Erythroblast (primary cell): ENCODE measurements at regions not wholly inside any gene's neighbourhood (a gene's known extent, or its start where the extent isn't known, plus 50 kb on each side); places are given as distances from the start of the nearest gene placed in this dataset.

Experiments used
- DNase-seq, 2 experiments: peaks; one replicate each; lab custom pipeline; 2025; lab: John Stamatoyannopoulos, UW
- GATA1 ChIP-seq: IDR thresholded peaks from 2 replicates; pipeline ENCODE4 v1.6.1; 2011; ENCODE audit warnings: low read depth, mild to moderate bottlenecking, control low read depth, low read length, moderate library complexity
- POLR2A ChIP-seq: IDR thresholded peaks from 2 replicates; pipeline ENCODE4 v1.6.1; 2011; ENCODE audit warnings: mild to moderate bottlenecking, low read length

- TF ChIP-seq POLR2A (no peak), GATA1 (no peak)
- no peak for DNase-seq
Measured at GRCh38 chr9:118701985-118702384, 667.2 kb downstream of the BRINP1 start.

- no peak for DNase-seq
- TF ChIP-seq GATA1, result no peak
- no peak for TF ChIP-seq POLR2A
Measured at GRCh38 chr9:118711843-118712242, 657.4 kb downstream of the BRINP1 start.

- no peak for DNase-seq
- TF ChIP-seq GATA1 (no peak), POLR2A (no peak)
Measured at GRCh38 chr9:118721276-118721675, 648.0 kb downstream of the BRINP1 start.

GRCh38 chr9:118721923-118722322, 647.3 kb downstream of the BRINP1 start:
- TF ChIP-seq GATA1 (no peak), POLR2A (no peak)
- no peak for DNase-seq

GRCh38 chr9:118729981-118730380, 639.3 kb downstream of the BRINP1 start:
- no peak for TF ChIP-seq POLR2A
- no peak for TF ChIP-seq GATA1
- no peak for DNase-seq

- TF ChIP-seq GATA1, result no peak
- no peak for TF ChIP-seq POLR2A
- DNase-seq, result no peak
Measured at GRCh38 chr9:118732998-118733397, 636.2 kb downstream of the BRINP1 start.

GRCh38 chr9:118734696-118735095, 634.5 kb downstream of the BRINP1 start:
- TF ChIP-seq POLR2A (no peak), GATA1 (no peak)
- DNase-seq, result no peak

GRCh38 chr9:118736406-118736805, 632.8 kb downstream of the BRINP1 start:
- TF ChIP-seq GATA1 (no peak), POLR2A (no peak)
- no peak for DNase-seq

- TF ChIP-seq GATA1 (no peak), POLR2A (no peak)
- DNase-seq, result no peak
Measured at GRCh38 chr9:118751077-118751847, 618.0 kb downstream of the BRINP1 start.

- DNase-seq, result no peak
- no peak for TF ChIP-seq POLR2A
- TF ChIP-seq GATA1, result no peak
Measured at GRCh38 chr9:118751848-118752223, 617.4 kb downstream of the BRINP1 start.

- TF ChIP-seq POLR2A, result no peak
- DNase-seq, result no peak
Measured at GRCh38 chr9:118761016-118761790, 608.0 kb downstream of the BRINP1 start.

GRCh38 chr9:118767571-118767970, 601.7 kb downstream of the BRINP1 start:
- DNase-seq, result no peak
- no peak for TF ChIP-seq POLR2A
- no peak for TF ChIP-seq GATA1

- DNase-seq, result no peak
- TF ChIP-seq POLR2A (no peak), GATA1 (no peak)
Measured at GRCh38 chr9:118782790-118783463, 586.3 kb downstream of the BRINP1 start.

- DNase-seq, result no peak
- no peak for TF ChIP-seq POLR2A
- no peak for TF ChIP-seq GATA1
Measured at GRCh38 chr9:118784033-118784432, 585.2 kb downstream of the BRINP1 start.
